T1000 (cell line): ENCODE measurements at regions not wholly inside any gene's neighbourhood (a gene's known extent, or its start where the extent isn't known, plus 50 kb on each side); places are given as distances from the start of the nearest gene placed in this dataset.

Experiments
- DNase-seq: peaks from one replicate; lab custom pipeline; 2025; ENCODE audit warnings: mixed read lengths; lab: John Stamatoyannopoulos, UW

- no peak for DNase-seq
Observed at GRCh38 chr7:52897288-52897687, 138.1 kb upstream of the POM121L12 start.

- no peak for DNase-seq
Observed at GRCh38 chr7:52877240-52877639, 158.2 kb upstream of the POM121L12 start.

GRCh38 chr7:52876402-52876801, 159.0 kb upstream of the POM121L12 start:
- no peak for DNase-seq

GRCh38 chr7:52863652-52864051, 171.8 kb upstream of the POM121L12 start:
- no peak for DNase-seq

GRCh38 chr7:52862321-52862720, 173.1 kb upstream of the POM121L12 start:
- DNase-seq = no peak

GRCh38 chr7:52857367-52857766, 178.1 kb upstream of the POM121L12 start:
- DNase-seq = no peak

GRCh38 chr7:52854681-52855080, 180.8 kb upstream of the POM121L12 start:
- DNase-seq = no peak

- DNase-seq = no peak
Observed at GRCh38 chr7:52851547-52851946, 183.9 kb upstream of the POM121L12 start.

- no peak for DNase-seq
Observed at GRCh38 chr7:52843436-52843835, 192.0 kb upstream of the POM121L12 start.

- DNase-seq = no peak
Observed at GRCh38 chr7:52842202-52842900, 193.1 kb upstream of the POM121L12 start.

- DNase-seq = peak; percentile 13
Observed at GRCh38 chr7:52838981-52839411, 196.4 kb upstream of the POM121L12 start.

- no peak for DNase-seq
Observed at GRCh38 chr7:52831321-52831720, 204.1 kb upstream of the POM121L12 start.

GRCh38 chr7:52830801-52831200, 204.6 kb upstream of the POM121L12 start:
- DNase-seq = no peak

- no peak for DNase-seq
Observed at GRCh38 chr7:52826515-52827265, 208.7 kb upstream of the POM121L12 start.

GRCh38 chr7:52825611-52826010, 209.8 kb upstream of the POM121L12 start:
- DNase-seq = no peak

- no peak for DNase-seq
Observed at GRCh38 chr7:52811537-52811936, 223.9 kb upstream of the POM121L12 start.

- no peak for DNase-seq
Observed at GRCh38 chr7:52799817-52800216, 235.6 kb upstream of the POM121L12 start.

- DNase-seq = no peak
Observed at GRCh38 chr7:52797801-52798200, 237.6 kb upstream of the POM121L12 start.

GRCh38 chr7:52794621-52795020, 240.8 kb upstream of the POM121L12 start:
- DNase-seq = no peak

GRCh38 chr7:52791176-52791700, 244.2 kb upstream of the POM121L12 start:
- no peak for DNase-seq

GRCh38 chr7:52786174-52786573, 249.3 kb upstream of the POM121L12 start:
- DNase-seq = no peak

GRCh38 chr7:52782348-52782747, 253.1 kb upstream of the POM121L12 start:
- DNase-seq = no peak

- no peak for DNase-seq
Observed at GRCh38 chr7:52781250-52781649, 254.2 kb upstream of the POM121L12 start.
